HG03139 (cell line): ENCODE measurements at regions not wholly inside any gene's neighbourhood (a gene's known extent, or its start where the extent isn't known, plus 50 kb on each side); places are given as distances from the start of the nearest gene placed in this dataset.
A peak's percentile ranks its signal among the peaks of the same experiment; 100 is the strongest.
"Not testable (repeated sequence)": the region's sequence is repeated elsewhere in the genome, so short reads cannot be mapped to it uniquely, and the experiment has no call there.

ENCODE experiments used
- ATAC-seq: cut with Tn5 transposase; IDR thresholded peaks from one replicate; pipeline ENCODE4 v1.9.1; 2021; ENCODE audit not compliant: unreplicated experiment

DNA sequence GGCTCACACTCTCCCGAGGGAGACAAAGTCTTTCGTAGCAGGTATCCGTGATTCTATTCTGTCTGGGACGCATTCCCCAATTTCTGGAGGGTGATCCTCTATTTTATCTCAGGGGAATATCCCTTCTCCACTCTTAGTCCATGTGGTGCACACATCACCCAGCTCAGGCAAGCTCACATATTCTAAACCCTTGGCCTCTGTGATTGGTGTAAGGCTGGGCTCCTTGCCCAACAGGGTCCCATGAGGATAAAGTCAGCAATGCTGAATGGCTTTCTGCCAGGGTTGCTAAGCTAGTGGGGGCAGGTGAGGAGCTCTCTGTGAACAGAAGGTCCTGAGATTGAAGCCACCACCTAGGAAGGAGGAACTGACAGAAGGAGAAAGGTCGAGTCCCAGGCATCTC, 137.2 kb downstream of the CDH26 start:
- no peak for ATAC-seq

DNA sequence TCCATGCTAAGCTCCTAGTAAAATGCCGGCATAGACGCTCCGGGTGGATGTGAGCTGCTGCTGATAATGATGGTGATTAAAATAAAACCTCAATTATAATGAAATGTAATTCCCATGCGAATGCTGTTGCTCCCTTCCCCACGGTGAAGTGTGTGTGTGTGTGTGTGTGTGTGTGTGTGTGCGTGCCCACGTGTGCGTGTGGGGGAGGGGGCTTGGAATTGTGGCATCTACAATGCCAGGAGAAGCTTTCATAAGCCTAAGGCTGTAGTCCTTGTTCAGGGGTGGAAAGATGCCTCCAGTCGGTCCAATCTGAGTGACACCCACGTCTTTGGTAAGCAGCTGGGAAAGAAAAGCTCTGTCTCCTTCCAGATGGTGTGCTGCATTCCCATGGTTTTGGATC, 137.9 kb downstream of the CDH26 start:
- ATAC-seq, result no peak

DNA sequence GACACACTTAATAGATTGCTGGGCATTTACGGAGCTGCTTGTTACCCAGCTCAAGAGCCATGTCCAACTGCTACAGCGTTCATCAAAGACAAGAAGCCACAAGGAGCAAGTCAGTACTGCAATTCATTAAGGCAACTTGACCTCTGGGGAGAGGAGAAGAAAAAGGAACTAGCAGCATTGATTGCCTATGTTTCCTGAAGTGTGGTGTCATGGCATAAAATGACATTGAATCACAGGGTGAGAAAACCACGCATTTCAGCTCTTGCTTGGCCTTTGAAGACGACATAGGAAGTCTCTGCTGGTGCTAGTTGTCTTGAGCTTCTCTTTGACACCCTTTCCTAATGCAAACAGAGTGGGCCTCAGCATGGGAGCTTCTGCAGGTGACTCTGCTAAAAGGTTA, 139.1 kb downstream of the CDH26 start:
- no peak for ATAC-seq

DNA sequence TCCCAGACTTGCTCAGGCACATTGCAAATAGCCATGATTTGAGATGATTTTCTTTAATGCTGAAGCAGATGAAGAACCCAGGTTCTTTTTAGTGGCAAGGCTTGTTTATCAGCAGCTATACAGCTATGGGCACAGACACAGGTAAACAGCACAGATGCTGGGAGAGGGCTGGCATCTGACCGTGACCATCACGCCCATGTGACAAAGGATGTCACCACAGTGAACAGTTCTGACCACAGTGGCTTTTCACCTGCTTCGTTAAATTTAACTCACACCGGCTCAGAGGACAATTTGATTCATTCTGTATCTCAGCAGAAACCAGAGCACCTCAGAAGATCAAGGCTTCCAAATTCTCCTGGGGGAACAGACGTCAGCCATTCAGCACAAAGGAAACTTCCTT, 142.6 kb downstream of the CDH26 start:
- peak; percentile 64 for ATAC-seq

DNA sequence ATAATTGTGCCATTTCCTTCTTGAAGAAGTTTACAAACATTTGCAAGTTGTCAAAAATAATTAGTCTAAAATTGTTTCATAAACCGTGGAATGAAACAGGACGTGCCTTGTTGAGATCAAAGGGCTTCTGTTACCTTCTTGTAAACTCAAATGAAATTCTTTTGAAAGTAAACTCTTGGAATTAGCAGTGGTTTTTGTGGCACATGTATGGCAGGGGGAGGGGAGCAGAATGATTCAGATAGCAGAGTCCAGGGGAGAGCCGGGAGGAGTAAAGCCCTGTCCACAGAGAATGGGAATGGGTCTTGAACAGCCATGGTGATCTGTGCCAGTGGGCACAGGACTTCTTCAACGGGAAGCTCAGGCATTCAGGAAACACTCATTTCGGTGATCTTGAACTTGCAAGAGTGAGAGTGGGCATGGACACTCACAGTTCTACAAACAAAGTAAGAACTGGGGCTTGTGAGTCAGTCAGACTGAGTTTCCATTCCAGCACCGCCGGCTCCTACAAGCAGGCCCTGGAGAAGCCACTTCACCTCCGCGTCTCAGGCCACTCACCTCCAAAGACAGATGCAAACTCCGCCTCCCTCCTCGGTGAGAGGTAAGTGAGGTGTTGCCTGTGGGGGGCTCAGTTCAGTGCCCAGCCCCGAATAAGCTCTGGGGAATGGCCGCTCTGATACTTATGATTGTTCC, 143.1 kb downstream of the CDH26 start:
- ATAC-seq, result no peak

DNA sequence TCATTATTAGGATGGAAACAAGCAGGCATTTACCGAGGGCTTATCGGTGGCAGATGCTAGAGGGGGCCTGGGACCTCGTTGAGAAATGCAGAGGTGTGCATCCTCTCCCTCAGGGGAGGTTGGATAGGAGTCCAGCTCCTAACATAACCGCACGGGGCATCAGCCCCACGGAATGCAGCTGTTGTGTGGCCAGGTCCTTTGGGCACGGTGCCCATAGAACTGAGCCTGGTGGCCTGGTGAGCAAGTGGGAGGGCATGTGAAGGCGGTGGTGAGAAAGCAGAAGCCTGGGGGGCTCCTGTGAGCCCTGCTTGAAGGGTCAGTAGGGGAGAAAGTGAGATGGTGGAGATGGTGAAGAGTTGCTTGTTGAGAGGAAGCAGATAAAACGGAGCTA, 143.7 kb downstream of the CDH26 start:
- no peak for ATAC-seq

DNA sequence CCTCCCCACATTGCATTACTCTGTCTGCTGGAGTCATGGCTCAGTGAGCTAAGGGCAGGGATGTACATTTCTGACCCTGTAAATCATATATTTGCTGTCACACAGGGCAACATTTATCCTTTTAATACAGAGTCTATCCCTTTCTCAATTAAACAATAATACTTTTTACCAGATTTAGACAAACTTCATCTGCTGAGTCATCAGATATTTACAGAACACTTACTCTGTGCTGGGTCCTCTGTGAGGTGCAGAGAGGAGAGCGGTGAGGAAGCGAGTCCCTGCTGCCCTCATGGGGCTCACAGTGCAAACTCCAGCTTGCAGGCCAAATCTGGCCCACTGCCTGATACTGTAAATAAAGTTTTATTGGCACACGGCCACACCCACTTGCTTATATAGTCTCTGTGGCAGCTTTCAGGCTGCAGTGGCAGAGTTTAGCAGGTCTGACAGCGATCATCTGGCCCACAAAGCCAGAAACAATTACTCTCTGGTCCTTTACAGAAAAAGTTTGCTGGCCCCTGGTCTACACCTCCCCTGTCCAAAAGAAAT, 144.5 kb downstream of the CDH26 start:
- ATAC-seq, result no peak

DNA sequence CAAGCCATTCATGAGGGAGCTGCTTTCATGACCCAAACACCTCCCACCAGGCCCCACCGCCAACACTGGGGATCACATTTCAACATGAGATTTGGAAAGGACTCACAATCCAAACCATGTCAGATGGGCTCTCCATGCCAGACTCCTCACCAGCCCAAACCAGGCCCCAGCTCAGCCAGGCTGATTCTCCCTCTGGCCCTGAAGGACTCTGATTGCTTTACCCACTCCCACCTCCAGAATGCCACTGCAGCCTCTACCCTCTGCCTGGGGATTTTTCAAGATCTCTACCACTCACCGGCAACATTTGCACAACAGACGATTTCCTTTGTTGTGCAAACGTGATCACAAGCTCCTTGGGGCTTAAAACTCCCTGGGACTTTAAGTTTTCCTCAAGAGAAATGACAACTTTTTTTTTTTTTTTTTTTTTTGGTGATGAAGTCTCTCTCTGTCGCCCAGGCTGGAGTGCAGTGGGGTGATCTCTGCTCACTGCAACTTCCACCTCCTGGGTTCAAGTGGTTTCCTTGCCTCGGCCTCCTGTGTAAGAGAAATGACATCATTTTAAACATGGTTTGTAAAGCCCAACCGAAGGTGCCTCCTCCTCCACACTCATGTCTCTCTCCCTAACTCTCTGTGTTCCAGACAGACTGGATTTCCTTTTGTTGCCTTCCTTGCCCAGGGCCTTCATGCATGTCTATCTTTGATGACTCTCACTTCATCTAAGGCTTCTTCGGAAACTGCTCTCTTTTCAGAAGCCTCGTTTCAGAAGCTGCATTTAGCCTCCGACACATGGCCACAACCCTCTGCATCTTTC, 147.0 kb downstream of the CDH26 start:
- no peak for ATAC-seq

DNA sequence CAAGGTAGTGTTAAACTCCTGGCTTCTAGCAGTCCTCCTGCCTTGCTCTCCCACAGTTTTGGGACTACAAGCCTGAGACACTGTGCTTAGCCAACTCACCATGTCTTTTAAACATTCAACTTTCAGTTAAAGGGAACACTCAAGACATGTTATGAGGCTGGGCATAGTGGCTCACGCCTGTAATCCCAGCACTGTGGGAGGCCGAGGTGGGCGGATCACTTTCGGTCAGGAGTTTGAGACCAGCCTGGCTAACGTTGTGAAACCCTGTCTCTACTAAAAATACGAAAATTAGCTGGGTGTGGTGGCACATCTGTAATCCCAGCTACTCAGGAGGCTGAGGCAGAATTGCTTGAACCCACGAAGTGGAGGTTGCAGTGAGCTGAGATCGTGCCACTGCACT, 148.0 kb downstream of the CDH26 start:
- not testable (repeated sequence) for ATAC-seq

DNA sequence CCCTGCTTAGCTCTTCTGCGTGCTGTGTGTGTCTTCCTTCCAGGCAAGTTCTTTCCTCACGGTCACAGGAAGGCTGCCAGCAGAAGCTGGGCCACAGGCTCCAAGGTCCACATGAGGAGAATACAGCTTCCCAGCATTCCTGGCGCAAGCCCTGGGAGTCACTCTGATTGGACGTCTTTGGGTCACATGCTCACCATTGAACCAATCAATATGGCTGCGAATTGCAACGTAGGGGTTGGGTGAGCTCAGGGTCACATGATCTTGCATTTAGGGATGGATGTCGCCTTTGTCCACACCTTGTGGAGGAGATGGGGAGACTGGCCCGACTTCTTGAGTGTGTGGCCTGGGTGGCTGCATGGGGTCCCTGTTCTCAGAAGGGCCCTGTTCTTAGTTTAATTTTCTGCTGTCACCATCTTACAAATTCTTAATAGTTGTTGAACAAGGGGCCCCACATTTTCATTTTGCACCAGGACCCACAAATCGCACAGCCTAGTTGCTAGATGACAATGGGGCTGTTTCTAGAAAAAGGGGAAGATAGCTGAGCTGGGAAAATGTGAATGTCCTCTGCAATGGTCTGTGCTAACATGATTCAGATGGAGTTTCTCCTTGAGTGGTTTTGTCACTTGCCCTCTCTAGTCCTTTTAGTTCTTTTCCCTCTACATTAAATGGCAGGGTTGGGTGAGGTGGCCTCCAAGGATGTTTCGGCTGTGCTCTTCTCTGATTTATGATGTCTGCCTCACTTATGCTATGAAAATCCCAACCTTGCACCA, 149.6 kb downstream of the CDH26 start:
- ATAC-seq, result no peak

DNA sequence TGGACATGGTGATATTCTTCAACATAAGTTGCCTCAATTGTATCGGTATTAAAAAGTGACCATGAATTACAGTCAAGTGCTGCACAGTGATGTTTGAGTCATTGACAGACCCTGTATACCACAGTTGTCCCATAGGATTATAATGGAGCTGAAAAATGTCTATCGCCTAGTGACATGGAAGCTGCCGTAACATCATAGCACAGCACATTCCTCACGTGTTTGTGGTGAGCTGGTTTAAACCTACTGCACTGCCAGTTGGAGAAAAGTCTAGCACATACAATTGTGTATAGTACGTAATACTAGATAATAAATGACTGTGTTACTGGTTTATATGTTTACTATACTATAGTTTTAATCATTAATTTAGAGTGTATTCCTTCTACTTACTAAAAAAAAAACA, 150.2 kb downstream of the CDH26 start:
- ATAC-seq, result no peak

DNA sequence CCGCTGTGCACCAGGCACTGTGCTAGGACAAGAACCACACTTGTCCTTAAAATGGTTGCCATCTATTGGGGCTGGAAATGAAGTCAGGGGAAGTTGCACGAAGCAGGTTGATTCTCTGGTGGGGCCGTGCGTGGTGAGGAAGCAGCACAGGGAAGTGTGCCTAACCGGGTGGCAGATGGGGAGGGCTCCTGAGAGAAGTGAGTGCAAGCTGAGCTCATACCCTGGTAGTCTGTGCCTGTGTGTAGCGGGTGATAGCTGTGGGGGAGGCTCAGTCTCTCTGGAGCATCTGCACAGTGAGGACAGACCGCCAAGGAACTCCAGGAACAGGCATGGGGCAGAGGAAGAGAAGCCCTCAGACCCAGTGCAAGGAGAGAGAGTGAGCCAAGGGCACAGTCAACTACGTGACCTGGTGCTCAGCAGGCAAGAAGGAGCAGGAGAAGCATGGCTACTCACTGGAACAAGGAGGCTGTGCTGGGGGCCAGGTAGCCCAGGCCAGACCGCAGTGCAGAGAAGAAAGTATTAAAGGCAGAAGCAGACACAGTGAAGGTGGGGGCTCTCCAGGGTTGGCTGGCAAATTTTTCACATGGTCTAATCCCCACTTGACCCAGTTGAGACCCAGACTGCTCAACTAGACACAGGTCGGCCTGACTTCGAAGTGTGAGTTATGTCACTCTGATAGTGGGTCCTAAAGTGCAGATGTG, 155.0 kb downstream of the CDH26 start:
- ATAC-seq, result no peak

DNA sequence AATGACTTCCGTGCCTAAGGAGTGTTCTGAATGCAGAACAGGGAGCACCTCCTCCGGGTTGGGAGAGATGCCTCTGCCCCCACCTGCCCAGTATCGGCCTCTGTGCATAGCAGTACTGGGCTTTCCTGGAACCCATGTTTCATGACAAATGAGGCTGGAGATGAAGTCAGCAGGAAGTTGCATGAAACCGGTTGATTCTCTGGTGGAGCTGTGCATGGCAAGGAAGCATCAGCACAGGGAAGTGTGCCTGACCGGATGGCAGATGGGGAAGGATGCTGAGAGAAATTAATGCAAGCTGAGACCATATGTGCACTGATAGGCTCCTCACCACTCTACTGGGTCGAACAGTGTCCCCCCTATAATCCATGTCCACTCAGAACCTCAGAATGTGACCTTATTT, 155.5 kb downstream of the CDH26 start:
- ATAC-seq, result no peak

DNA sequence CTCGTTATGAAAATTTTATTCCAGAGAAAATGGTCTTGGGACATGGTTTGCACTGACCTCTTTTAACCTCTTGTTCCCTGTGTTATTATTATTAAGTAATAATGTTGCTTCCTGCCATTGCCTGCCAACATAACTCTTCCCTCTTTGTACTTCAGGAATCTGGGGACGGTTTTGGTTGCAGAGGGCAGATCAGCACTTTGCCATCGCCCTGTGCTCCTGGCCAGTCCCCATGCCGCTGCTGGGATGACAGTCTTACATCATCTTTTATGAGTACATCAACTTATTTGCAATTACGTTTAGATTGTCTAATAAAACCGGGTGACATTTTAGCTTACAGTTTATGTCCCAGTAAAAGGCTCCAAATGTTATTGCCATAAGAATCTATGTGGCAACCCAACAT, 157.2 kb downstream of the CDH26 start:
- ATAC-seq, result no peak

DNA sequence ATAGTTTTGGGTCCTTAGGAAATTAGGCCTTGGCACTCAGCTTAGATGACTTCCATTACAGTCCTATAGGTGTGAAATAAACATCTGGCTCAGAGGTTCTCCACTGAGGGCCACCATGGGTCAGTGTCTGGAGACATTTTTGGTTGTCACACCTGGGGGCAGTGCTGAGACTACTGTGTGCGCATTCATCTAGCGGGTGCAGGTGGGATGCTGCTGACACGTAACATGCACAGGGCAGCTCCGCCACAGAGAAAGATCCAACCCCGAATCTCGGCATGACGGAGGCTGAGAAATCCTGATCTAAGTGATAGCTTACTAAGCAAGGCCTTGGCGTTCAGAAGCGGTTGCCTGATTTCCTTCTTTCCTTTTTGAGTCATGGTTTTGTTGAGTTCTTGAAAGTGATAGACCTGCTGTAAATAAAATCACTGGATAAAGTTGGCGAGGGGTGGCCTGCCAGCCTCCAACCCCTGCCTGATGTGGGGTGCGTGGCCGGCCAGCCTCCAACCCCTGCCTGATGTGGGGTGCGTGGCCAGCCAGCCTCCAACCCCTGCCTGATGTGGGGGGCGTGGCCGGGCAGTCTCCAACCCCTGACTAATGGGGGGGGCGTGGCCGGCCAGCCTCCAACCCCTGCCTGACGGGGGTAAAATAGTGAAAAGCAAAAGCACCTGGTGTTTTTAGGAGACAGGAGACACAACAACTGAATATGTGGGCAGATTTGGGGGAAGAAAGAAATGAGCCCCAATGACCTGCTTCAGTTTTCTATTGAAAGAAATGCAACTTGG, 158.1 kb downstream of the CDH26 start:
- ATAC-seq, result no peak

DNA sequence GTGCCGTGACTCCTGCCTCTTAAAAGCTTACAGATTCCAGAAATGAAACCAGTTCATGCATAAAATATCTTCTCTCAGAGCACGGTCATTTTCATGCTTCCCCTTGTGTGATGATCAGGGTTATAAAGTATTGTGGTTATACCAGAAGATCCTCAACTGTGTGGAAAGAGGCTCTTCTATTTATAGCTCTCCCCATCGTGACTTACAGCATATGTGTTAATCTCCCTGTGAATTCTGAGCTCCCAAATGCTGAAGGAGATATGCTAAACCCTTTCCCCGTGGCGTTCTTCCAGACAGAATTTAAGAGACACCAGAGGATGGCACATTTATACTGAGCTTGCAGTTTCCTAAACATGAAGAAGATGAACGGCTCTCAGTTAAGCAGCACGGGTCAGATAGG, 158.8 kb downstream of the CDH26 start:
- no peak for ATAC-seq

DNA sequence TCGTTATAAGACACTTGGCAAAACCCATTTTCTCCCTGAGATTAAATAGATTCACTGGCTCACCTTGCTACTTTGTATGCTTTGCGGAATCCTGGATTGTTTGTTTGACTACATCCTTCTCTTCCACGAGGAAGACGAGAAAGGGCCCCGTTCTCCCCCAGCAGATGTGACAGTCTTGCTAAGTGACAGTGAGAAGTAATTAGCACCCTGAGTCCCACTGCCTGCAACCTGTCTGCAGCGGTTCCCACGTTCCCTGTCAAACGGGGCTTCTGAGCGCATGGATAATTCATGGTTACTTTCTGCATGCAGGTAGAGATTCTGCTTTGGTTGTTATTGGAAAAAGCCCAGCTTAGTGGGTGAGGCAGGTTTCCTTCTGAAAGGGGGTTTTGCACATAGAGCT, 163.7 kb downstream of the CDH26 start:
- no peak for ATAC-seq

DNA sequence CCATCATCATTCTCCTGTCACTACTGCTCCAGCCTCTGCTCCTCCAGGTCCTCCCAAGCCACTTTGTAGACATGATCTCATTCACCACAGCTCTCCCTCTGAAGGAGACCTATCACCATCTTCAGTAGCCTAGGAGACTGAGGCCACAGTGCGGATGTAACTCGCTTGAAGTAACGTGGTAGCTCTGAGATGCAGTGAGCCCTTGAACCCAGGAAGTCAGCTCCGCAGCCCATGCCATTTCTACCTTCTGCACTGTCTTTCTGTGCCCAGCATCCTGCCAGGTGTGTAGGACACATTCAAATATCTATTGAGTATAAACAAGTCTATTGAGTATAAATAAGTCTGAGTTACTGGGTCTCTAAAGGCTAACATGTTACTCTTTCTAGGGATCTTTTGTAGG, 164.4 kb downstream of the CDH26 start:
- no peak for ATAC-seq

DNA sequence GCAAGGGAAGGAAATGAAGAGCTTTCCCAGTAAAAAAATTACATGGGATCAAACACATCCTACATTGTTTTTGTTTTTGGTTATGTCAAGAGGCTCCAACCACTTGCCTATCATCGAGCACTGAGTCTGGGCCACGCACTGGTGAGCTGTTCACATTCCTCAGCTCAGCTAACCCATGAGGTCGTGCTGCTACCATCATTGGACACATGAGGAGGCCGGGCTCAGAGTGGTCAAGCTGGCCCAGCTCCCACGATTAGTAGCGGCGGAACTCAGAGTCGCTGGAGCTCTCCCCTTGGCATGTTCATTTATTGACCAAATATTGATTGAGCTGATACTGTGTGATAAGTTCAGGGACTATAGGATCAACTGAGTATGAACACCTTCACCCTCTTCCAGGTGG, 164.9 kb downstream of the CDH26 start:
- ATAC-seq, result no peak

DNA sequence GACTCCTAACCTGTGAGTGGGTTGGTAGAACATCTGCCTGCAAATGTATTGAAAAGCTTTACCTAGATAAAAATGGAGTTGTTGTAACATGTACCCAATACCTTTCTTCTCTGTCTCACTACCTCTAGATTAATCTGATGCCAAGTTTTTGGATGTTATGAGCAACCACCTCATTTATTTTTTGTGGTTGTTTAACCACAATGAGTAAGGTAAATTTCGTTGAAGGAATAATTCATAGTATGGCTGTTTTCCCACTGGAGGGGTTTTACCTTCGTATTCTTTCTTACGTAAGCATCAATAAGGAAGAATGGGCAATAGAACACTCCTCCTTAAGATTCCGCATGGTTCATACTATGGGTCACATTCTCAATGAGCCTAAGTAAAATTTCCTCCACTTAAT, 165.4 kb downstream of the CDH26 start:
- ATAC-seq, result no peak
